K562 (cell line): ENCODE measurements at regions not wholly inside any gene's neighbourhood (a gene's known extent, or its start where the extent isn't known, plus 50 kb on each side); places are given as distances from the start of the nearest gene placed in this dataset.

Source experiments
- ATAC-seq: fragments of 200-7000 bp; cut with Tn5 transposase; 3 replicates; pipeline ENCODE4 v1.9.1; 2020; ENCODE audit warnings: moderate library complexity
- BruUV-seq: library from RNA; stranded (reverse); fragments of 400-500 nt; replicated peaks from 2 replicates; lab custom pipeline; 2021; lab: Mats Ljungman, UMichigan
- CTCF ChIA-PET: fragments of 300-600 bp; formaldehyde crosslinking; extraction: SDS; loops from one replicate; lab custom pipeline; 2021; ENCODE audit warnings: low intra/inter-chr PET ratio; lab: Yijun Ruan, JAX
- POLR2A ChIA-PET: fragments of 300-600, 350-650 bp; sonication (Branson Sonifier 250); formaldehyde crosslinking; extraction: SDS; loops from one replicate; lab custom pipeline; 2021; ENCODE audit warnings: antibody characterized with exemption, inconsistent platforms; lab: Yijun Ruan, JAX
- DNase-seq, 4 experiments: peaks; one replicate each; pipeline versions ENCODE4 v3.0.0 to v3.0.0-alpha.2; 2011 to 2018; ENCODE audit warnings: low spot score in 3 of 4, mixed read lengths in 3 of 4; ENCODE audit errors: extremely low read depth in 1 of 4
- FAIRE-seq: peaks from 2 replicates; lab custom pipeline; 2011; peaks lifted over from hg19 to GRCh38; lab: Jason Lieb, UNC
- H2AFZ ChIP-seq: 2 replicates; pipeline ENCODE4 v1.6.0; 2011; ENCODE audit warnings: low read depth, low read length, control low read depth, inconsistent platforms
- H3K27ac ChIP-seq: fragments of 200-600 bp; 3 replicates; pipeline ENCODE4 v1.8.0; 2011; ENCODE audit warnings: low read depth, mild to moderate bottlenecking, control low read depth, inconsistent platforms, low read length, moderate library complexity, mixed read lengths; ENCODE audit errors: extremely low read depth
- H3K27me3 ChIP-seq, 2 experiments: fragments of 300-600 bp in 1 of 2; 2 replicates in 1 of 2; 3 replicates in 1 of 2; pipeline versions ENCODE4 v1.6.0 to v1.8.0; 2011; ENCODE audit warnings: inconsistent platforms in 2 of 2, low read length in 2 of 2, mild to moderate bottlenecking in 1 of 2, mixed read lengths in 1 of 2, moderate library complexity in 1 of 2; ENCODE audit not compliant: control insufficient read depth in 2 of 2, insufficient read depth in 2 of 2
- H3K36me3 ChIP-seq: fragments of 300-600 bp; 3 replicates; pipeline ENCODE4 v1.8.0; 2011; ENCODE audit warnings: mild to moderate bottlenecking, low read length, inconsistent platforms; ENCODE audit not compliant: control insufficient read depth, insufficient read depth
- H3K4me1 ChIP-seq, 2 experiments: fragments of 200-600 bp in 1 of 2; replicated peaks in 1 of 2; 2 replicates in 1 of 2; 3 replicates in 1 of 2; pipeline versions ENCODE4 v1.5.1 to v1.8.0; 2011; ENCODE audit warnings: inconsistent platforms in 2 of 2, low read length in 2 of 2, mild to moderate bottlenecking in 1 of 2, mixed read lengths in 1 of 2, moderate library complexity in 1 of 2; ENCODE audit not compliant: control insufficient read depth in 2 of 2, insufficient read depth in 2 of 2
- H3K4me2 ChIP-seq: 2 replicates; pipeline ENCODE4 v1.6.1; 2011; ENCODE audit warnings: low read length, control low read depth, inconsistent platforms, mixed read lengths; ENCODE audit not compliant: insufficient read depth
- H3K4me3 ChIP-seq: fragments of 200-600 bp; sonication (generic), shearing (Covaris generic); 2 replicates; pipeline ENCODE4 v1.5.1; 2016; ENCODE audit warnings: control low read depth, inconsistent platforms
- H3K79me2 ChIP-seq: fragments of 200-600 bp; 3 replicates; pipeline ENCODE4 v1.8.0; 2011; ENCODE audit warnings: low read length, inconsistent platforms; ENCODE audit not compliant: control insufficient read depth, insufficient read depth
- H3K9ac ChIP-seq, 2 experiments: 2 replicates each; pipeline versions ENCODE4 v1.6.0 to v1.6.1; 2011; ENCODE audit warnings: low read depth in 2 of 2, low read length in 2 of 2, control low read depth in 1 of 2, inconsistent platforms in 1 of 2, mild to moderate bottlenecking in 1 of 2, mixed read lengths in 1 of 2; ENCODE audit not compliant: insufficient read depth in 1 of 2
- H3K9me1 ChIP-seq: one replicate; pipeline ENCODE4 v1.6.0; 2011; ENCODE audit warnings: inconsistent platforms, mild to moderate bottlenecking, low read length, moderate library complexity; ENCODE audit not compliant: control insufficient read depth, insufficient read depth
- H3K9me3 ChIP-seq: replicated peaks from 2 replicates; pipeline ENCODE4 v1.5.1; 2011; ENCODE audit warnings: low read depth, low read length, inconsistent platforms; ENCODE audit not compliant: control insufficient read depth, insufficient read depth
- H4K20me1 ChIP-seq: replicated peaks from 2 replicates; pipeline ENCODE4 v1.6.1; 2011; ENCODE audit warnings: low read length, inconsistent platforms, mixed read lengths; ENCODE audit not compliant: control insufficient read depth, insufficient read depth
- BHLHE40 ChIP-seq: IDR thresholded peaks from 2 replicates; pipeline ENCODE4 v1.6.1; 2011; ENCODE audit warnings: low read length, improper control_type of control experiment
- GTF2E2 ChIP-seq: fragments of 200-800 bp; sonication (Bioruptor generic); IDR thresholded peaks from 2 replicates; pipeline ENCODE4 v1.6.1; 2016; ENCODE audit warnings: missing genetic modification characterization, missing compliant biosample characterization
- MEF2A ChIP-seq: IDR thresholded peaks from 2 replicates; pipeline ENCODE4 v1.6.1; 2011; ENCODE audit warnings: low read depth, mild to moderate bottlenecking, low read length, moderate library complexity; ENCODE audit not compliant: control insufficient read depth
- NCOA1 ChIP-seq: fragments of 450-650 bp; IDR thresholded peaks from 2 replicates; pipeline ENCODE4 v1.6.1; 2016; ENCODE audit warnings: low read depth
- POLR2B ChIP-seq: fragments of 450-650 bp; IDR thresholded peaks from 2 replicates; pipeline ENCODE4 v1.6.1; 2018; ENCODE audit warnings: low read depth; ENCODE audit not compliant: partially characterized antibody
- RBM22 ChIP-seq: fragments of 200-400 bp; formaldehyde crosslinking; IDR thresholded peaks from 2 replicates; pipeline ENCODE4 v1.6.1; 2018; ENCODE audit warnings: low read length, low read depth; ENCODE audit not compliant: poor library complexity, severe bottlenecking
- SIN3A ChIP-seq, 2 experiments: fragments of 150-350 bp in 1 of 2; IDR thresholded peaks; 2 replicates each; pipeline ENCODE4 v1.6.1; 2011 to 2016; ENCODE audit warnings: borderline replicate concordance in 2 of 2, low read depth in 2 of 2, low read length in 2 of 2, mild to moderate bottlenecking in 2 of 2, moderate library complexity in 2 of 2; ENCODE audit not compliant: control insufficient read depth in 1 of 2
- SRF ChIP-seq, 2 experiments: fragments of 250-450, 450-650 bp in 1 of 2; sonication (Bioruptor Pico) in 1 of 2; sonication (generic) in 1 of 2; formaldehyde crosslinking; IDR thresholded peaks; 2 replicates each; pipeline versions ENCODE4 v1.5.0 to v1.5.1; 2020 to 2022; ENCODE audit warnings: mild to moderate bottlenecking in 1 of 2, missing genetic modification reagents in 1 of 2
- TRIM25 ChIP-seq: fragments of 450-650 bp; IDR thresholded peaks from 2 replicates; pipeline ENCODE4 v1.7.0; 2016; ENCODE audit warnings: borderline replicate concordance
- U2AF2 ChIP-seq: fragments of 200-400 bp; formaldehyde crosslinking; optimal IDR thresholded peaks from 2 replicates; pipeline ENCODE3; 2017; ENCODE audit warnings: low read depth, mild to moderate bottlenecking, low read length
- WGBS: fragments of 100-300 bp; shearing (Covaris generic); methylation state at CpG from one replicate; pipeline ENCODE4 v1.1.6; 2016; ENCODE audit warnings: low coverage, mixed read lengths; ENCODE audit not compliant: insufficient coverage; ENCODE audit errors: missing lambda C conversion rate; 5-methylcytosine and 5-hydroxymethylcytosine counted together
- in situ Hi-C: fragments of 300-500 bp; cut with MboI; formaldehyde crosslinking; loops from 4 replicates; pipeline ENCODE4 v1.15.0; 2018; ENCODE audit warnings: inconsistent platforms, mixed read lengths
- intact Hi-C: fragments of 100-400 bp; cut with micrococcal nuclease; formaldehyde crosslinking; loops from 2 replicates; pipeline ENCODE4 v1.14.2; 2022
- TF ChIP-seq, protein P1 (sequence below), 2 experiments: IDR thresholded peaks; 2 replicates each; pipeline ENCODE4 v1.6.1; 2012; ENCODE audit warnings: improper control_type of control experiment in 2 of 2, low read depth in 2 of 2, low read length in 2 of 2, borderline replicate concordance in 1 of 2
- TF ChIP-seq, protein P2 (sequence below): IDR thresholded peaks from 2 replicates; pipeline ENCODE4 v1.6.1; 2012; ENCODE audit warnings: low read depth, low read length, improper control_type of control experiment, borderline replicate concordance
- TF ChIP-seq, protein P3 (sequence below), 2 experiments: fragments of 450-650 bp in 1 of 2; IDR thresholded peaks; 2 replicates each; pipeline ENCODE4 v1.6.1; 2011 to 2017; ENCODE audit warnings: low read depth in 2 of 2, antibody characterized with exemption in 1 of 2, borderline replicate concordance in 1 of 2, low read length in 1 of 2, mild to moderate bottlenecking in 1 of 2, mixed read lengths in 1 of 2; ENCODE audit not compliant: control insufficient read depth in 1 of 2

DNA sequence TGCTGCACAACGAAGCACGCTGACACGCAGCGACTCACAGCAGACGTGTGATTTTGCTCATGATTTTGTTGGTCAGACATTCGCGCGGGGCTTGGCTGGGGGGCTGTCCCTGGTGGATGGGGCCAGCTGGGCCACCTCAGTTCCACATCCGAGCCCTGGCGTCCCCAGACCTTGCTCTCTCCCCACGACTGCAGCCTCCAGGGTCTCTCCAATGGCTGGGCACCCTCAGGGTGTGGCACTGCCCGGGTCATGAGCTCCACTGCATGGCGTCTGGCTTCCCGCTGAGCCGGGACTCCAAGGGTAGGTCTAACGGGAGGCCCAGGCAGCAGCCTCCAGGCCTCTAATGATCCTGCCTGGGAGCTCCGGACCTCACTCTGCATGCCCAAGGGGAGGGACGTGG, 173.0 kb upstream of the AJAP1 start:
- POLR2A ChIA-PET, result no interaction called here
- no peak for FAIRE-seq
- no peak for TF ChIP-seq TRIM25
- TF ChIP-seq NCOA1, result no peak
- TF ChIP-seq U2AF2, result no peak
- no peak for TF ChIP-seq SIN3A (IDR thresholded peaks at IDR 0.05; ENCODE audit: borderline replicate concordance in 2 of 2, control insufficient read depth in 1 of 2, low read depth in 2 of 2, low read length in 2 of 2)
- no peak for TF ChIP-seq MEF2A
- no peak for TF ChIP-seq GTF2E2
- no peak for TF ChIP-seq BHLHE40
- no peak for TF ChIP-seq POLR2B
- TF ChIP-seq, protein P1, sequence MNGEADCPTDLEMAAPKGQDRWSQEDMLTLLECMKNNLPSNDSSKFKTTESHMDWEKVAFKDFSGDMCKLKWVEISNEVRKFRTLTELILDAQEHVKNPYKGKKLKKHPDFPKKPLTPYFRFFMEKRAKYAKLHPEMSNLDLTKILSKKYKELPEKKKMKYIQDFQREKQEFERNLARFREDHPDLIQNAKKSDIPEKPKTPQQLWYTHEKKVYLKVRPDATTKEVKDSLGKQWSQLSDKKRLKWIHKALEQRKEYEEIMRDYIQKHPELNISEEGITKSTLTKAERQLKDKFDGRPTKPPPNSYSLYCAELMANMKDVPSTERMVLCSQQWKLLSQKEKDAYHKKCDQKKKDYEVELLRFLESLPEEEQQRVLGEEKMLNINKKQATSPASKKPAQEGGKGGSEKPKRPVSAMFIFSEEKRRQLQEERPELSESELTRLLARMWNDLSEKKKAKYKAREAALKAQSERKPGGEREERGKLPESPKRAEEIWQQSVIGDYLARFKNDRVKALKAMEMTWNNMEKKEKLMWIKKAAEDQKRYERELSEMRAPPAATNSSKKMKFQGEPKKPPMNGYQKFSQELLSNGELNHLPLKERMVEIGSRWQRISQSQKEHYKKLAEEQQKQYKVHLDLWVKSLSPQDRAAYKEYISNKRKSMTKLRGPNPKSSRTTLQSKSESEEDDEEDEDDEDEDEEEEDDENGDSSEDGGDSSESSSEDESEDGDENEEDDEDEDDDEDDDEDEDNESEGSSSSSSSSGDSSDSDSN (IDR thresholded peaks at IDR 0.05; ENCODE audit: borderline replicate concordance in 1 of 2, low read depth in 2 of 2, low read length in 2 of 2), result no peak
- TF ChIP-seq, protein P2, sequence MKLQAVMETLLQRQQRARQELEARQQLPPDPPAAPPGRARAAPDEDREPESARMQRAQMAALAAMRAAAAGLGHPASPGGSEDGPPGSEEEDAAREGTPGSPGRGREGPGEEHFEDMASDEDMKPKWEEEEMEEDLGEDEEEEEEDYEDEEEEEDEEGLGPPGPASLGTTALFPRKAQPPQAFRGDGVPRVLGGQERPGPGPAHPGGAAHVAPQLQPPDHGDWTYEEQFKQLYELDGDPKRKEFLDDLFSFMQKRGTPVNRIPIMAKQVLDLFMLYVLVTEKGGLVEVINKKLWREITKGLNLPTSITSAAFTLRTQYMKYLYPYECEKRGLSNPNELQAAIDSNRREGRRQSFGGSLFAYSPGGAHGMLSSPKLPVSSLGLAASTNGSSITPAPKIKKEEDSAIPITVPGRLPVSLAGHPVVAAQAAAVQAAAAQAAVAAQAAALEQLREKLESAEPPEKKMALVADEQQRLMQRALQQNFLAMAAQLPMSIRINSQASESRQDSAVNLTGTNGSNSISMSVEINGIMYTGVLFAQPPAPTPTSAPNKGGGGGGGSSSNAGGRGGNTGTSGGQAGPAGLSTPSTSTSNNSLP, result no peak
- TF ChIP-seq RBM22, result no peak
- TF ChIP-seq SRF (CRISPR knock-in tag; IDR thresholded peaks at IDR 0.05), result no peak
- TF ChIP-seq, protein P3, sequence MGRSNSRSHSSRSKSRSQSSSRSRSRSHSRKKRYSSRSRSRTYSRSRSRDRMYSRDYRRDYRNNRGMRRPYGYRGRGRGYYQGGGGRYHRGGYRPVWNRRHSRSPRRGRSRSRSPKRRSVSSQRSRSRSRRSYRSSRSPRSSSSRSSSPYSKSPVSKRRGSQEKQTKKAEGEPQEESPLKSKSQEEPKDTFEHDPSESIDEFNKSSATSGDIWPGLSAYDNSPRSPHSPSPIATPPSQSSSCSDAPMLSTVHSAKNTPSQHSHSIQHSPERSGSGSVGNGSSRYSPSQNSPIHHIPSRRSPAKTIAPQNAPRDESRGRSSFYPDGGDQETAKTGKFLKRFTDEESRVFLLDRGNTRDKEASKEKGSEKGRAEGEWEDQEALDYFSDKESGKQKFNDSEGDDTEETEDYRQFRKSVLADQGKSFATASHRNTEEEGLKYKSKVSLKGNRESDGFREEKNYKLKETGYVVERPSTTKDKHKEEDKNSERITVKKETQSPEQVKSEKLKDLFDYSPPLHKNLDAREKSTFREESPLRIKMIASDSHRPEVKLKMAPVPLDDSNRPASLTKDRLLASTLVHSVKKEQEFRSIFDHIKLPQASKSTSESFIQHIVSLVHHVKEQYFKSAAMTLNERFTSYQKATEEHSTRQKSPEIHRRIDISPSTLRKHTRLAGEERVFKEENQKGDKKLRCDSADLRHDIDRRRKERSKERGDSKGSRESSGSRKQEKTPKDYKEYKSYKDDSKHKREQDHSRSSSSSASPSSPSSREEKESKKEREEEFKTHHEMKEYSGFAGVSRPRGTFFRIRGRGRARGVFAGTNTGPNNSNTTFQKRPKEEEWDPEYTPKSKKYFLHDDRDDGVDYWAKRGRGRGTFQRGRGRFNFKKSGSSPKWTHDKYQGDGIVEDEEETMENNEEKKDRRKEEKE (IDR thresholded peaks at IDR 0.05; ENCODE audit: borderline replicate concordance in 1 of 2, control insufficient read depth in 1 of 2, low read depth in 2 of 2, low read length in 1 of 2), result no peak

More for the DNA sequence above, 173.0 kb upstream of the AJAP1 start:
- Histone ChIP-seq H3K4me3 (no peak overlapping the region), H2AFZ (no peak overlapping the region), H3K79me2 (no peaks in the 10 kb centered on the region), H3K4me1 (no peaks in the 10 kb centered on the region), H3K4me2 (no peak overlapping the region), H3K9ac (no peak overlapping the region), H3K27me3 (peaks cover 0 to 6% of the 10 kb centered on the region in 2 experiments; a peak in 1 of 5 replicates), H3K27ac (no peak overlapping the region), H3K36me3 (no peaks in the 10 kb centered on the region), H3K9me3 (no peaks in the 10 kb centered on the region; the same call in 1 of the 2 replicates), H3K9me1 (no peaks in the 10 kb centered on the region), H4K20me1 (no peaks in the 10 kb centered on the region)
- CTCF ChIA-PET, result no interaction called here
- BruUV-seq, result no TSS peak
- ATAC-seq (no peak), DNase-seq (no peak)
- WGBS, result 1% methylated on average over 18 of the region's 18 CpGs
- in situ Hi-C loops (no loop called here), intact Hi-C loops (no loop called here)
